Loucy (cell line): ENCODE measurements at regions not wholly inside any gene's neighbourhood (a gene's known extent, or its start where the extent isn't known, plus 50 kb on each side); places are given as distances from the start of the nearest gene placed in this dataset.

Experiments
- H2AFZ ChIP-seq: fragments of 200-600 bp; sonication (generic); 2 replicates; pipeline ENCODE4 v1.6.0; 2016; ENCODE audit warnings: antibody characterized with exemption, mild to moderate bottlenecking, low read length, moderate library complexity
- H3F3A ChIP-seq: fragments of 200-600 bp; 2 replicates; pipeline ENCODE4 v1.6.0; 2016; ENCODE audit warnings: antibody characterized with exemption, low read depth, mild to moderate bottlenecking
- H3K27me3 ChIP-seq: fragments of 200-600 bp; sonication (generic); 2 replicates; pipeline ENCODE4 v1.6.1; 2014; ENCODE audit warnings: low read length, mild to moderate bottlenecking; ENCODE audit not compliant: insufficient read depth, poor library complexity, severe bottlenecking
- H3K36me3 ChIP-seq: fragments of 200-600 bp; sonication (generic); 2 replicates; pipeline ENCODE4 v1.6.1; 2016; ENCODE audit warnings: low read length; ENCODE audit not compliant: insufficient read depth
- H3K4me1 ChIP-seq: fragments of 200-600 bp; sonication (generic); 2 replicates; pipeline ENCODE4 v1.5.1; 2014; ENCODE audit warnings: low read length, mild to moderate bottlenecking; ENCODE audit not compliant: insufficient read depth, poor library complexity, severe bottlenecking
- H3K4me2 ChIP-seq: fragments of 200-600 bp; sonication (generic); 2 replicates; pipeline ENCODE4 v1.6.0; 2014; ENCODE audit warnings: antibody characterized with exemption, low read length, low read depth, mild to moderate bottlenecking; ENCODE audit not compliant: poor library complexity, severe bottlenecking
- H3K4me3 ChIP-seq: fragments of 200-600 bp; sonication (generic); 2 replicates; pipeline ENCODE4 v1.5.1; 2014; ENCODE audit warnings: low read length, mild to moderate bottlenecking, mixed read lengths; ENCODE audit not compliant: poor library complexity, severe bottlenecking
- H3K79me2 ChIP-seq: fragments of 200-600 bp; sonication (generic); 2 replicates; pipeline ENCODE4 v1.6.1; 2014; ENCODE audit warnings: low read length; ENCODE audit not compliant: insufficient read depth
- H3K9ac ChIP-seq: fragments of 200-600 bp; sonication (generic); 2 replicates; pipeline ENCODE4 v1.6.0; 2014; ENCODE audit warnings: mild to moderate bottlenecking, low read depth, low read length, moderate library complexity; ENCODE audit not compliant: poor library complexity, severe bottlenecking
- H3K9me2 ChIP-seq: fragments of 200-600 bp; sonication (generic); replicated peaks from 2 replicates; pipeline ENCODE4 v1.6.1; 2016; ENCODE audit warnings: low read depth, low read length, mixed read lengths
- H3K9me3 ChIP-seq: fragments of 200-600 bp; sonication (generic); 2 replicates; pipeline ENCODE4 v1.6.1; 2014; ENCODE audit warnings: mild to moderate bottlenecking, antibody characterized with exemption, low read length, low read depth; ENCODE audit not compliant: insufficient read depth
- H4K20me1 ChIP-seq: fragments of 200-600 bp; sonication (generic); 2 replicates; pipeline ENCODE4 v1.6.0; 2014; ENCODE audit warnings: antibody characterized with exemption, low read length, mild to moderate bottlenecking; ENCODE audit not compliant: insufficient read depth, poor library complexity, severe bottlenecking
- CTCF ChIP-seq: fragments of 200-600 bp; sonication (generic); conservative IDR thresholded peaks from 2 replicates; pipeline ENCODE4 v1.5.1; 2014; ENCODE audit warnings: mild to moderate bottlenecking, antibody characterized with exemption, low read length
- EZH2phosphoT487 ChIP-seq: fragments of 200-600 bp; IDR thresholded peaks from 2 replicates; pipeline ENCODE4 v1.6.1; 2018; ENCODE audit warnings: antibody characterized with exemption, mild to moderate bottlenecking, moderate library complexity, borderline replicate concordance

GRCh38 chr6:130749402-130749801, 77.8 kb upstream of the SMLR1 start:
- no peaks in the 10 kb centered on the region for H4K20me1 ChIP-seq
- no peak for TF ChIP-seq EZH2phosphoT487
- no peak for TF ChIP-seq CTCF
- H3K9ac ChIP-seq, result no peak overlapping the region

GRCh38 chr6:130752267-130752666, 74.9 kb upstream of the SMLR1 start:
- Histone ChIP-seq H3K9me3 (peaks cover 8% of the 10 kb centered on the region; the same call in 1 of the 2 replicates), H3K79me2 (no peaks in the 10 kb centered on the region), H3K9ac (no peak overlapping the region), H3K4me1 (no peaks in the 10 kb centered on the region), H3F3A (no peaks in the 10 kb centered on the region), H3K4me3 (no peak overlapping the region), H3K9me2 (no peaks in the 10 kb centered on the region), H4K20me1 (no peaks in the 10 kb centered on the region), H3K27me3 (peaks cover 6% of the 10 kb centered on the region), H3K4me2 (no peak overlapping the region), H2AFZ (no peak overlapping the region), H3K36me3 (no peaks in the 10 kb centered on the region)
- no peak for TF ChIP-seq CTCF

More at GRCh38 chr6:130749402-130749801, 77.8 kb upstream of the SMLR1 start:
- no peak overlapping the region for H3K4me2 ChIP-seq
- H3K9me3 ChIP-seq, result peaks cover 8% of the 10 kb centered on the region; the same call in 1 of the 2 replicates
- no peaks in the 10 kb centered on the region for H3K4me1 ChIP-seq
- H3K9me2 ChIP-seq, result no peaks in the 10 kb centered on the region
- H3K36me3 ChIP-seq, result no peaks in the 10 kb centered on the region
- no peak overlapping the region for H3K4me3 ChIP-seq
- no peaks in the 10 kb centered on the region for H3F3A ChIP-seq
- no peak overlapping the region for H2AFZ ChIP-seq
- H3K27me3 ChIP-seq, result peaks cover 6% of the 10 kb centered on the region
- no peaks in the 10 kb centered on the region for H3K79me2 ChIP-seq

- H3K4me2 ChIP-seq, result no peak overlapping the region
- H3F3A ChIP-seq, result no peaks in the 10 kb centered on the region
- H4K20me1 ChIP-seq, result no peaks in the 10 kb centered on the region
- H3K9me3 ChIP-seq, result no peaks in the 10 kb centered on the region
- no peaks in the 10 kb centered on the region for H3K36me3 ChIP-seq
- peaks cover 9% of the 10 kb centered on the region for H3K4me1 ChIP-seq
- H3K79me2 ChIP-seq, result no peaks in the 10 kb centered on the region
- H3K9ac ChIP-seq, result no peak overlapping the region
- peaks cover 6% of the 10 kb centered on the region for H3K27me3 ChIP-seq
- TF ChIP-seq CTCF (no peak), EZH2phosphoT487 (no peak)
- H3K4me3 ChIP-seq, result no peak overlapping the region
- no peak overlapping the region for H2AFZ ChIP-seq
- no peaks in the 10 kb centered on the region for H3K9me2 ChIP-seq
Measured at GRCh38 chr6:130754786-130755367, 72.3 kb upstream of the SMLR1 start.
